Inferior parietal cortex (tissue), 1 donor: ENCODE measurements at regions not wholly inside any gene's neighbourhood (a gene's known extent, or its start where the extent isn't known, plus 50 kb on each side); places are given as distances from the start of the nearest gene placed in this dataset.
A peak's percentile ranks its signal among the peaks of the same experiment; 100 is the strongest.
"Not testable (repeated sequence)": the region's sequence is repeated elsewhere in the genome, so short reads cannot be mapped to it uniquely, and the experiment has no call there.

Experiments used
- DNase-seq: peaks from one replicate; pipeline ENCODE4 v3.0.0-alpha.2; 2016; ENCODE audit errors: extremely low spot score

DNA sequence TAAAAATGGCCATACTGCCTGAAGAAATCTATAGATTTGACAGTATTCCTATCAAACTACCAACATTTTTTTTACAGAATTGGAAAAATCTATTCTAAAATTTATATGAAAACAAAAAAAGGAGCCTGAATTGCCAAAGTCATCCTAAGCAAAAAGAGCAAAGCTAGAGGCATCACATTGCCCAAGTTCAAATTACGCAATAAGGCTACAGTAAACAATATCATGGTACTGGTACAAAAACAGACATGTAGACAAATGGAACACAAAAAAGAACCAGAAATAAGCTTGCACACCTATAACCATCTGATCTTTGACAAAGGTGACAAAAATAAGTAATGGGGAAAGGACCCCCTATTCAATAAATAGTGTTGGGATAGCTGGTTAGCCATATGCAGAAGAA, 50.2 kb upstream of the THSD7B start:
- DNase-seq = no peak

DNA sequence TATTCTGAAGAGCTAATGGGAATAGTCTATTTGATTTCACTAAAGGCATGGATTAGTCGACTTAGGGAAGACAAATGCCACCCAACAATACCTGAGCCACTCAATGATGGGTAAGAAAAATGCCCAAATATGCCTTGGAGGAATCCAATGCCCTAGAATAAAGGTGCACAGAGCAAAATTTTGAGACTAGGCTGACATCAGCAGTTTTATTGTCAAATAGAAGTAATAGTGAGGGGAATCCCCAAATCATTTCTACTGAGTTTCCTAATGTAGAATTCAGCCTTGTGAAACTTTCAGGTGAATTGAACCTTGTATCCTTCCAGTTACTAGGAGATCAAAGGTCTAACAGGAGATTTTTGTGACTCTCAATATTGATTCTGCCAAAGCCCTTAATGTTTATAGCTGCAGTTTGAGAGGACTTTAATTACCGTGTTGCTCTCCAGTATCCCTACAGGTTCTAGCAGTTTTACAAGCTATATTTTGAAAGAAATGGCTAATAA, 50.8 kb upstream of the THSD7B start:
- no peak for DNase-seq

DNA sequence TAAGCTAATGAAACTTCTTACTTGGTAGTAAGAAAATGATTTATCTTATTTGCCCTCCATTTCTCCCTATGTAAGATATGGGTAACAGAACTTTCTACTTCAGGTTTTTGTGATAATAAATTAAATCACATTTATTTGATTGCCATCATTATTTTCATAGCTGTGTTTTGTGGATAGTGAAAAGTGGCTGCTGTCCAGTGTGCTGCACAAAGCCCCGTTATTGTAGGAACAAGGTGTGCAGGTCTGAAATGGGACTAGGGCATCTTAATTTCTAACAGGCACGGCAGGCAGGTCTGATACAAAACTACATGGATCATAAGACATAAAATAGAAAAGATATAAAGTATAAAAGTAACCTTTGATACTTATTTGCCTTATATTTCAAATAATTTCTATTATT, 51.6 kb upstream of the THSD7B start:
- DNase-seq = no peak

DNA sequence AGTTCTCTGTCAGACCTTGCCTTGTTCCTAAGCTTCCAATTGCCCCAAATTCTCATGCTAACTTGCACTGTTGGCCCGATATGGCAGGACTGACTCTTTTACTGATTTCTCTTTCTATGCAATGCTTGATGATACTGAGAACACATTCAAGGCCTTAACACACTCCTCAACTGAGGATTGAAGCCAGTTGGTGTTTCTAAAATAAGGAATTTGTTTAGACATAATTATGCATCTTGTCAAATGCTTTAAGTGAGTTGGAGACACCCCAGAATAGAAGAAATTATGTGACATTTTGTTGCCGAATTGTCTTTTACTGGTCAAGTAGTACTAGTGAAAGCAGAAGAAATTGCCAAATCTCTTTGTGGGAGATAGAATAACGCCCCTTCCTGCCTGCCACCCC, 60.0 kb upstream of the THSD7B start:
- no peak for DNase-seq

DNA sequence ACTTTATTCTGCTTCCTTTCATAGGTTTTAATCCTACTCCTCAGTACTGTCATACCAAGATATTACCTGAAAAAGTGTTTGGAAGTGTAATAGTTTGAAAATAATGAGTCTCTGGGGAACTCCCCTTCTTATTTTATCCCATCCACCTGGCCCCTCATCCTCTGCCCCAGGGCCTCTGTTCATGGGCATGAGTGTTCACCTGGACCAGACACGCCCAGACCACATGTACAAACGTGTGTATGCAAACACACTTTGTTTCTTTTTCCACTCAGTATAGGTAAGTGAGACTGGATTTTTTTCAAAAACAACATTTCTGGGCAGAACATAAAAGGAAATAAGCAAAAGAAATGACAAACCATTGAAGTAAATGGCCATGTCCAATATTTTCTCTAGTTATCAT, 62.1 kb upstream of the THSD7B start:
- DNase-seq = no peak

DNA sequence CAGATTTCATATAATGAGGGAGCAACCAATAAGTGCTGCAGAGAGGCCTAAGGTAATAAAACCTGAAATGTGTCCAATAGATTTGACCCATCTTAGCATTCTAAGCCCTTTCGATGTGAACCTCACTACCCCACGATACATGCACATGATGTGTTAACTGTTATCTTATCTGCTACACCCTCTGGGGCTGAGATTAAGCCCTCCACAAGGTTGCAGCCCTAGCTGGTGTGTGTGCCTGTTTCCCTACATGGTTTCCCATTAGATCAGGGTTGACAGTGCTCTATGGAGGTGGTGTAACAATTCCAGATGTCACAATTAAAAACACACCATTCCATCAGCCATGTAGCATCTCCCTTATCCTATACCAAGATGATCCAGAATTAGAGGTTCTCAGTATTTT, 68.9 kb upstream of the THSD7B start:
- DNase-seq = no peak

DNA sequence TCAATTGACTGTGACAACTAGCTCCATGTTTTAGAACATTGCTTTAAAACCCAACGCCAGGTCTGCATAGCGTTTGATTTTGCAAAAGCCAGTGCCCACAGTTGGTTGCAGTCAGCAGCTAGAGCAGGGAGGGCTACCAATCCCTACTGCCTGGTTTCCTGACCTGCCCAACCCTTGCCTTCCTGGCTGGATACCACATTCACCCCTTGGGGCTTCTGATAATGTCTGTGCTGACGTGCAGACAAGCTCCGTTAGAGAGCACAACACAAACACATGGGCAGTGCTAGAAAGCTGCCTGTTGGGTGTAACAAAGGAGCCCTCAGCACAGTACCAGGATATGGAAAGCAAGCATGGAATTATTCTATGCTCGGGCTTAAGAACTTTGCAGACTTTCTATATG, 71.4 kb upstream of the THSD7B start:
- no peak for DNase-seq

DNA sequence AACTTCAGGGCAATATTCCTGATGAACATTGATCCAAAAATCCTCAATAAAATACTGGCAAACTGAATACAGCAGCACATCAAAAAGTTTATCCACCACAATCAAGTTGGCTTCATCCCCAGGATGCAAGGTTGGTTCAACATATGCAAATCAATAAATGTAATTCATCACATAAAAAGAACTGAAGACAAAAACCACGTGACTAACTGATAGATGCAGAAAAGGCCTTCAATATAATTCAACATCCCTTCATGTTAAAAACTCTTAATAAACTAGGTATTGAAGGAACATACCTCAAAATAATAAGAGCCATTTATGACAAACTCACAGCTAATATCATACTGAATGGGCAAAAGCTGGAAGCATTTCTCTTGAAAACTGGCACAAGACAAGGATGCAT, 85.3 kb upstream of the THSD7B start:
- DNase-seq = not testable (repeated sequence)

DNA sequence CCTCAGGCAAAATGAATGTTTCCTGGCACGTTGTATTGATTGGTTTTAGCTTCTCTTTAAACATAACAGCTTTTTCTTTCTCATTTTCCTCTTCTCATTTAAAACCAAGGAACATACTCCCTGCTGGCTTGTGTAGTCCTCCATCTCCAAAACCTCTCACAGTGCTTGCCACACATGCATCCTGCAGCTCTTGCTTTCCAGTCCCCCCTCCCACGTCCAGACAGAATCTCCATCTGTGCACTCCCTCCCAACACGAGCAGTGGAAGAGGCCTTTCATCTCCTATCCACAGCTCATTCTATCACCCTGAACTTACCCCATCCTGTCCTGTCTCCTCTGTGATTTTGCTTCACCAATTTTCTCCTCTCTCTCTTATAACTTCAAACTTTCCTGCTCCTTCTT, 99.6 kb upstream of the THSD7B start:
- DNase-seq = peak; percentile 34

DNA sequence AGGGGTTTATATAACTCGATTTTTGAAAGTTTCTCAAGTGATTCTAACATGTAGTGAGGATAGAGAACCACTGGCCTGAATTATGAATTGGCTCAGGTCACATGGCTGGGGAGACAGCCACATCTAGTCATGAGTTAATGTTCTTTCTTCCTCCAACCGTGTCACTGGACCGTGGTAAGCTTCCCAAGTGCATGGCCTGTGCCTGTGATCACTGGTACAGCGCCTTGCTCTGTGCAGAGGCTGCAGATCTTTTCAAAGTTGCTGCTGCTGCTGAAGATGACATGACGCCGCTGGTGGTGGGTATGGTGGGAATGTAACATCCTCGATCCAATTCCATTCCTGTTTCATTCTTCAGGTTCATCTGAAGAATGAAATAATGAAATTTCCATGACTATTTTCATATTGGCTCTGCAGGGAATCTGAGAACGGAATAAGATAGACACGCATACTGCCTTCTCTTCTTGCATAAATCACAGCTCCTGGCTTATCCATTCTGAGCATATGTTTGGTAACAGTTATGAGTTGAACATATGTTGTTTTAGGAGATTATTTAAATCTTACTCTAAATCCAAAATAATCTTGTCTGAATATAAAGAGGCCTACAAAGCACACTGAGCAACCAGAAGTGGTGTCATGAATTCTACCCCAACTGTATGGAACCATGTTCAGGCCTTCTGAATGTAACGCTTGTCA, 100.5 kb upstream of the THSD7B start:
- peak; percentile 38 for DNase-seq

DNA sequence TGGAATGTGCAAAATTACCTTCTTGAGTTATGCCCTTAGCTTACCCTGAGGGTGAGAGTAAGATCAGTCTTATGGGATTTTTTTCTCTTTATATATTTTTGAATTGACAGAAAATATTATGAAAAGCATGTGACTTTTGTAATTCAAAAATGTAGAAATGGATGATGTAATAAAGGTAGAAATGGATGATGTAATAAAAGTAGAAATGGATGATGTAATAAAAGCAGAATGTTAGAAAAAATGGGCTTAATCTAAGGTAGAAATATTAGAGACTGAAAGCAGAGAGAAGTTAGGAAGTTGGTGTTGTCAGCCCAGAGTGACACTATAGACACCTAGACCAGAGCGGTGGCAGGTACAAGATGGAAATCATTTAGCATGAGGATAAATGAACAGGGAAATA, 107.1 kb upstream of the THSD7B start:
- DNase-seq = no peak

DNA sequence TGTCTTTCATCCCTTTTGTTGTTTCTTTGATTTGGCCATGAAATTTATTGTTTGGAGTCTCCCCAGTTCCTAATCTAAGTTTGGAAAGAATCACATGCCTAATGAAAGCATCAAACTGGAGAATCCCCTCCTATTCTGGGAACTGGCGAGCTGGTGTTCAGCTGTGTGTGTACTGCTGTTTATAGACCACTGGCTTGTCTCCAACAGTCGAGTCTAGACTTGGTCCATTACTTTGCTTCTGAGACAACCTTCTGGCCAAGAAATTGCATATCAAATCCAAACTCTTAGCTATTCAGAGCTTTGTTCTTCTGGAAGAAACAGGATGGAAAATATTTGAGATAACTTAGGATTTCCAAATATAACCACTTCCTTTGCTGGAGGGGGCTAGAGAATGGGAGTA, 111.5 kb upstream of the THSD7B start:
- no peak for DNase-seq

DNA sequence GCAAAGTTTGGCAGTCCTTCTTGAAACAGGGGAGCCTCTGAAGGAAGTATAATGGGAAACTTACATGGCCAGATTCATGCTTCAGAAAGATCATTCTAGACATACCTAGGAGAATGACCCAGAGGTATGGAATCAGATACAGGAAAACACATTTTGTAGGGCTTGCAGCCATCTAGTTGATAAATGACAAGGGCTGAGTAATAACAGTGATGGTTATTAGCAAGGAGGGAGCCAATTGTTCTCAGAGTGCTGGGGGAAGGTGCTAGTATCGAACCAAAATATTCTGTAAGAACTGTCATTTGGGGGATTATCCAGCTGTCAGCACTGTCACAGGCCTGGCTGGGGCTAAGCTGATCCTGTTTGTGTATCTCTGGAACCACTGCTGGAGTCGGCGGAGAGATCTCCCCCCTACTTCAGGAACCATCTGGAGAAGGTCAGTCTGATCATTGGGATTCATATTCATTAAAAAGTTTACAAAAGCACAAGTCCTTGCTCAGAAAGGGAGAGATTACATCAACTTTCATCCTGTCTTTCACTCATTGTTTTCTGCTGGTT, 113.8 kb upstream of the THSD7B start:
- DNase-seq = no peak

DNA sequence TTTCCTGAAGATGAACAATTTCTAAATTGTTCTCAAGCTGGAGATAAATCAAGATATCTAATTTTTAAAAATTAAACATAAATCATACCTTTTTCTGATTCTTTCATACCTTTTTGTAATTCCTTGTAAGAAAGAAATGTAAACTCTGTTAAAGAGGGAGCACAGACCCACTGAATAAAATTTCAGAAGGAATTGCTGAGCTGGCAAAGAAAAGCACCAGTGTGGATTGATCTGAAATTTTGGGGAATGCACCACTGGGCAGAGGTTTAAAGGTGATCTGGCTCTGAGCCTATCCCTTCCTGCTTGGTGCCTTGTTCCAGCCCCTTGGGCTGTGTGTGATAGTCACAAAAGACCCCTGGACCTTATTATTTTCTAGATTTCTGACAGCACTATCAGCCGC, 118.3 kb upstream of the THSD7B start:
- DNase-seq = no peak

DNA sequence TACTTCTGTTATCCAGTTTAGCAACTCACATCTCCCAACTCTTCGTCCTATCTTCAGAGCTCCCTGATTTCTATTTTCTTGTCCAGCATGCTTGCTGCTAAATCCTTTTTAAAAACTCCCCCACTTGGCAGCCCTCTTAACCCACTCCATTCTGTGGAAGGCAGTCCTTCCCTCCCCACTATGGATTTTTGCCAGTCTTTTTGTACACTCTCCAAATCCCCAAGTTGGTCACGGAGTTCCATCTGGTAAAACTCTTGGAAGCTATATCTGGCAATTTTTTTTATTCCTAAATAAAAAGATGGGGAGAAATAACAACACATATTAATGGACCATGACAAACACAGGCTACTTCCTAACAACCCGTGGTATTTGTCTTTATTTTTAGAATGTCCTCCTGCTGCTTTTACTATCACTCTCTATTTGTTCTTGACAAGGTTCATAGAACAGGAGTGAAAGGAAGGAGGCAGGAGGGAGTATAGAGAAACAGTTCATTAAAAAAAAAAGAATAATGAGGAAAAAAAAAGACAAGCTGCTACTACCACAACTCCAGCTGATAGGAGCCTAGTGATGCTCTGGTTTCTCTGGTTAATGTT, 120.0 kb upstream of the THSD7B start:
- no peak for DNase-seq

DNA sequence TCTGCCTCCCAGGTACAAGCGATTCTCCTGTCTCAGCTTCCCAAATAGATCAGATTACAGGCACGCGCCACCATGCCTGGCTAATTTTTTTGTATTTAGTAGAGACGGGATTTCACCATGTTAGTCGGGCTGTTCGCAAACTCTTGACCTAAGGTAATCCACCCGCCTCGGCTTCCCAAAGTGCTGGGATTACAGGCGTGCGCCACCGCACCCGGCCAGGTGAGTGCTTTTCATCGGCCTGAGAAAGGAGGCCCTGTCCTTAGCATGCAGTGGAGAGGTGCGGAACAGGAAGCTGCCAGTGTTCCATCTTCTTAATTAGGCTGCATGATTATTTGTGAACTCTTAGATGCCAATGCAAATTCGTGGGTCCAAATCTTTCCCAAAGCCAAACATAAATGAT, 125.7 kb upstream of the THSD7B start:
- no peak for DNase-seq

DNA sequence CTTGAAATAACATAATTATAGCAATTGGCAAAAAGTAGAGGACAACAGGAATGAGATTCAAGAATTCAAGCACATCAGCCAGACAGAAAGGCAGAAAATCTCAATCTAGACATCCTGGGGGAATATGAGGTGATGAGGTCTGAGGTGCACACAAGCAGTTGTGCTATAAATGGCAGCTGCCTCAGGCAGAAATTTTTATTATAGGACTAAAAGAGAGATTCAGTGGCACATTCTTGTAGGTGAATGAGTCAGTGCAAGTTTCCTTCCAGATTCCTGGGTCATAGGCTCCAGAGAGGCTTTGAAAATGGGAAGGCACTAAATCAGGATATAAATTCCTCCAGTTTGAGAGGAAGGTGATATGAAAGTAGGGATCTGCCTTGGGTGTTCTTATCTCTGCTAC, 127.2 kb upstream of the THSD7B start:
- DNase-seq = no peak

DNA sequence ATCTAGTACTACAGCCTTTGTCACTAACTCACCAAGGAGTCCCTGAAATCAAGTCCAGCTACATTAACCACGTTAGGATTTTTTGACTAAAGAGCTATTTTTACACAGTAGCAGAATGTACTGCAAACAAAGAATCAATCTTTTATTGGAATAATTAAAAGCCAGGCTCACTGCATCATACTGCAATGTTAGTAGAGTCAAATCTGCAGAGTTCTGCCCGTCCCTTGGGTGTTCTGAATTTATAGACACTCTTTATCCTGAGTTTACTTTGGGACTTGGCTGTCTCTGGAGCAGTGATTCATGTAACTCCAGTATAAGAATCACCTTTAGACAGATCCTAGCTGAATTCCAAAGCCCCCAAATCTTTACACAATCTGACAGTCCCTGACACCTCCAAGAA, 127.9 kb upstream of the THSD7B start:
- no peak for DNase-seq

DNA sequence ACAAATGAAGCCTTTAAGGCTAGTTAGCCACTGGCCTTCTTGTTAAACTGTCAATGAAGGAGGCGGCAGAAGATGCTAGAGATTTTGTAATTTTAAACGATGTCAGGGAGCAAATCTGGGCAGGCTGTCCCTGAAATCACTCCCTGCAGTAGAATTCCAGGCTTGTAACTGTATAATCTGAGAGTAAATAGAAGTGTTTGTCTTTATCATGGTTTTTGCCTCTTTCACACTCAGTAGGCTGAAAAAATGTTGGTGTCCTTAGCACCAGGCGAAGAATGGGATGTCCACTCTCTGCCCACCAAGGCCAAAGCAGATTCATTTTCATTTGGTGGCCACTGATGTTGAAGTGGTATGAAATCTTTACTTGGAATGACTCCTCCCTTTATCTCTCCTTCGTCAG, 136.9 kb upstream of the THSD7B start:
- no peak for DNase-seq

DNA sequence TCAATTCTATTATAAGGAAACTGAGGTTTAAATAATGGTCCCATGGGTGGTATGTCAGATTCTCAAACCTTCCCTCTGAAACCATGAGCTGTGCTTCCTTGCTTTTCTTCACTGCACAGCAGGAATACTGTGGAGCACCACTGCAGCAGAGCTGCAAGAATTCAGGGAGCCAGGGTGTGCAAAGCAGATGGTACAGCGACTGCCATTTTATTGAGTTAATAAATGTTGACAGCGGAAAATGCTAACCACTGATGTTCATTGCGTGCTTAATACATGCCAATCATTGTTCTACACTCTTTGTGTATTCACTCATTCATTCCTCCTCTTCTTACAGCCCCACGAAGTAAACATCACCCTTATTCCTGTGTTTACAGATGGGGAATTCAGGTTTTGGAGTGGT, 152.2 kb upstream of the THSD7B start:
- DNase-seq = no peak

DNA sequence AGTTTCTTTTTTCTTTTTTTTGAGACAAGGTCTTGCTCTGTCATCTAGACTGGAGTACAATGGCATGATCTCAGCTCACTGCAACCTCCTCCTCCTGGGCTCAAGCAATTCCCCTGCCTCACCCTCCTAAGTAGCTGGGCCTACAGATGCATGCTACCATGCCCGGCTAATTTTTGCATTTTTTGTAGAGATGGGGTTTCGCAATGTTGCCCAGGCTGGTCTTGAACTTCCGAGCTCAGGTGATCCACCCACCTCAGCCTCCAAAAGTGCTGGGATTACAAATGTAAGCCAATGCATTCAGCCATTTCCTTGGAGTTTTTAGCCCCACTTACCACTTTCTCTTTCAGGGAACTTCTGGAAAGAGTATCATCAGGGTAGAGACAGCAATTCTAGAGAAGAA, 153.3 kb upstream of the THSD7B start:
- DNase-seq = no peak

DNA sequence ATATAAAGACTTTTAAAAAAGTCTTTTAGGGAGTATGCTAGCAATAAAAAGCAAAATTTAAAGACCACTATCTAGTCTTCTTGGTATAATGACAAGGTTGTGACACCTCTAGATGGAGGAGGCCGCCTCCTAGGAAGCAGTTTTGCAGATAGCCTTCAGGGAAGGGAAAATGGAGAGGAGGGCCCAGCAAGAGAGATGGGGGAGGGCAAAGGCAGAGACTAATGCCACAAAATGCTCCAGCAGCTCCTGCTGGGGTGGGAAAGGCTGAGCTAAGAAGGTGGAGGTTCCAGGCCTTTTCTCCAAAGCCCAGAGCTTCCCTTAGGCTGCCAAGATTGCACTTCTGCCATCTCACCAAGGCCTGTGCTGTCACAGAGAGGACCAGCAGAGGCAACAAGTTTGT, 153.9 kb upstream of the THSD7B start:
- DNase-seq = no peak

DNA sequence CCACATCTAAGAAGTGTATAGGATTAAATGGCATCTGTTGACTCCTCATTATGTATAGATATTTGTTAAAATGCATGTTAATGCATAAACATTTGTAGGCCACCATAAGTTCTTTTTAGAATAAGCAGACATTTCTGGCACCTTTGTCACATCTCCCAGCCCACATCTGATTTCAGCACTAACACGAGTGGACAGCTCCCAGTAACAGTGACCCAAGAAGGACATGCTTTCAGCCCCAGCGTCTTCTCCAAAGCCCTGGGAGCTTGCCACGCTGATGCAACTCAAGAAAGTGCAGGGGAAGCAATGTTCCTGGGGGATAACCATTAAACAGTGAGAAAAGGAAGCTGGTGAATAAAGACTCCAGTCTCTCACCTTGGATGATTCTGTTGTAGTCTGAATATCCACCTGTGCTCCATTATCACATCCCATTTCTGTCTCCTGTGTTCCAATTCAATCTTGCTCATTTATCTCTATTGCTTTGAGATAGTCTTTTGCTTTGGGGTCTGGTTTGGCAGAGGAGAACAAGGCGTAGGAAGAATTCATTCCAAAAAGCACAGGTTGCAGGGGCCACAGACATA, 182.6 kb upstream of the THSD7B start:
- DNase-seq = no peak
